ENCODE measurements at regions not wholly inside any gene's neighbourhood (a gene's known extent, or its start where the extent isn't known, plus 50 kb on each side); places are given as distances from the start of the nearest gene placed in this dataset.

DNA sequence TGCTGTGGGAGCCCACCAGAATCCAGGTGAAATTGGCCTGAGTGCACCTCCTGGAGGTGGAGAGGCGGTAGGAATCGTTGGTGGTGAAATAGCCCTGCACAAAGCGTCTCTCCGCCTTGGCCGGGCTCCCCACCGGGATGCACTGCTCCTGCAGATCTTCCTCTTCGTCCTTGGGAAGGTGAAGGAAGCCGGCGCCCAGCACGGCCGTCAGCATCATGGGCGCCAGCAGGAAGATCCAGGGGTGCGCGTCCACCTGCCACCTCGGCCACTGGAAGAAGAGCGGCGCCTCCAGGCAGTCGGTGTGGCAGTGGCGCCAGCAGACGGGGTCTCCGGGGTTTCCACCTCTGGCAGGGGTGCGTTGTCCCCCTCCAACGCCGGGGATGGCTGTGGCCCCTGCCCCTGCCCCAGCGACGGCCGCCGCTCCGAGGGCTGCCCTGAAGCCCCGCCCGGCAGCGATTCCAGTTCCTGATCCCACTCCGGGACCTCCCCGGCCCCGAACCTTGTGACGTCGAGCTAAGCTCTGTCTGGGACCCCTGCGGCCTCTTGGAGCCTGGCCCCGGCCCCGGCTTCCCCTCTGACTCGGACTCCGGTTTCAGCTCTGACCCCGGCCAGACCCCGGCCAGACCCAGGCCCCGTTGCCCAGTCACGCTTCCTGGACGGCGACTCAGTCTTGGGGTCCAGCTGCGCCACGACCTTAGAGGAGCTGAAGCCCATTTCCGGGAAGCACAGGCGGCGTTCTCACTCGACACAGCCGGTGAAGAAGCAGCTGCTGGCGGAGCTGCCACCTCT is 91.9 kb downstream of the CD164 start:
- H3K4me3 ChIP-seq = no peak overlapping the region
- H3K9me3 ChIP-seq = no peaks in the 10 kb centered on the region
- peaks cover 0 to 2% (median 0%) of the 10 kb centered on the region in 4 donors for H3K4me1 ChIP-seq
- DNase-seq = no peak
- intact Hi-C loops (cut with DNase I; ENCODE audit: low total_unique reads) = no loop called here
- no peaks in the 10 kb centered on the region for H3K36me3 ChIP-seq
- WGBS, 5 donors = 67 to 84% (median 81%) methylated on average over 42 to 56 of the region's 56 CpGs
- TF ChIP-seq POLR2A (IDR thresholded peaks at IDR 0.05) (no peak), POLR2AphosphoS5 (IDR thresholded peaks at IDR 0.05) (no peak), EP300 (IDR thresholded peaks at IDR 0.05) (no peak)
- TF ChIP-seq, protein P1, sequence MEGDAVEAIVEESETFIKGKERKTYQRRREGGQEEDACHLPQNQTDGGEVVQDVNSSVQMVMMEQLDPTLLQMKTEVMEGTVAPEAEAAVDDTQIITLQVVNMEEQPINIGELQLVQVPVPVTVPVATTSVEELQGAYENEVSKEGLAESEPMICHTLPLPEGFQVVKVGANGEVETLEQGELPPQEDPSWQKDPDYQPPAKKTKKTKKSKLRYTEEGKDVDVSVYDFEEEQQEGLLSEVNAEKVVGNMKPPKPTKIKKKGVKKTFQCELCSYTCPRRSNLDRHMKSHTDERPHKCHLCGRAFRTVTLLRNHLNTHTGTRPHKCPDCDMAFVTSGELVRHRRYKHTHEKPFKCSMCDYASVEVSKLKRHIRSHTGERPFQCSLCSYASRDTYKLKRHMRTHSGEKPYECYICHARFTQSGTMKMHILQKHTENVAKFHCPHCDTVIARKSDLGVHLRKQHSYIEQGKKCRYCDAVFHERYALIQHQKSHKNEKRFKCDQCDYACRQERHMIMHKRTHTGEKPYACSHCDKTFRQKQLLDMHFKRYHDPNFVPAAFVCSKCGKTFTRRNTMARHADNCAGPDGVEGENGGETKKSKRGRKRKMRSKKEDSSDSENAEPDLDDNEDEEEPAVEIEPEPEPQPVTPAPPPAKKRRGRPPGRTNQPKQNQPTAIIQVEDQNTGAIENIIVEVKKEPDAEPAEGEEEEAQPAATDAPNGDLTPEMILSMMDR (IDR thresholded peaks at IDR 0.05) = no peak
- H3K27ac ChIP-seq = no peak overlapping the region
- H3K27me3 ChIP-seq = peaks cover 0 to 12% (median 0%) of the 10 kb centered on the region in 3 donors

DNA sequence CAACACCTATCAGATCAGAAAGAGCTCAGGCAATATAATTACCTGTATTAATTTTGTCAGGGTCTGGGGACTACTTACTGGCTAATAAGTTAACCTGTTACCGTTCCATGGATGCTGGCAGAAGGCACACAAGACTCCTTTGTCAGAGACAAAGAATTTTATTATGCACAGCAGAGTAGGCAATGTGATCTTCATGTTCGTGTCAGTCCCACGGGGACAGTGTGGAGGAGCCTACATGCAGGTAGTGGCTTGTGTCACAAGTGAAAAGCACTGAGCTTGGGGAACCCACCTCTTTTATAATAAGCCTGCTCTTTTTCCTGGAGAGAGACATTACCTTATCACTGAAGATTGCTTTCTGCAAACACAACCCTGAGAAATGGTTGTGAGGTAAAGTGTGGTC is 96.9 kb downstream of the CD164 start:
- H3K9me3 ChIP-seq = no peaks in the 10 kb centered on the region
- intact Hi-C loops (cut with DNase I; ENCODE audit: low total_unique reads) = no loop called here
- no peaks in the 10 kb centered on the region for H3K36me3 ChIP-seq
- no peak overlapping the region for H3K4me3 ChIP-seq
- H3K4me1 ChIP-seq = no peaks in the 10 kb centered on the region
- WGBS, 5 donors = 78 to 83% (median 80%) methylated on average over 3 of the region's 3 CpGs
- no peak for DNase-seq
- peaks cover 0 to 8% (median 0%) of the 10 kb centered on the region in 3 donors for H3K27me3 ChIP-seq
- TF ChIP-seq POLR2AphosphoS5 (IDR thresholded peaks at IDR 0.05) = no peak
- TF ChIP-seq, protein P1 (IDR thresholded peaks at IDR 0.05) = no peak
- no peak for TF ChIP-seq EP300 (IDR thresholded peaks at IDR 0.05)
- TF ChIP-seq POLR2A (IDR thresholded peaks at IDR 0.05) = no peak
- no peak overlapping the region for H3K27ac ChIP-seq

DNA sequence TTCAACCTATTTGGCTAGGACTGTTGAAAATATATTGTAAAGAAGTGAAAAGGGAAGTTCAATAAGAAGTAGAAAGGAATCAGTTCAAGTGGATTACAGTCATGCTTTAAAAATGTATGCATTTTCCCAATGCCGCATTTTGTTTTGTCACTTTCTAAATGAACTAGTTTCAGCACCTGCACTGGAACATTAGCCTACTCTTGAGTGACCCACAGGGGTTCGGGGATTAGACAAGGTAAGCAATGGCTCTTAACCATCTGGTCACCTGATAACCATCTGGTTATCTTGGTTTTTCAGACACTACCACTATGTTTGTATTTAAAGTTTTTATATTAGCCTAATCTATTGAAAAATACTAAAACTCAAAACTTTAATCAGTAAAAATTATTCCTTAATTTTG is 97.6 kb downstream of the CD164 start:
- intact Hi-C loops (cut with DNase I; ENCODE audit: low total_unique reads) = no loop called here
- Histone ChIP-seq H3K4me3 (no peak overlapping the region), H3K9me3 (no peaks in the 10 kb centered on the region), H3K36me3 (no peaks in the 10 kb centered on the region), H3K27ac (no peak overlapping the region), H3K27me3 (peaks cover 0 to 1% (median 0%) of the 10 kb centered on the region in 3 donors), H3K4me1 (no peaks in the 10 kb centered on the region)
- DNase-seq = no peak
- WGBS, 5 donors = 67 to 85% (median 80%) methylated on average over 2 of the region's 2 CpGs
- TF ChIP-seq, protein P1 (IDR thresholded peaks at IDR 0.05) = no peak
- no peak for TF ChIP-seq EP300 (IDR thresholded peaks at IDR 0.05)
- TF ChIP-seq POLR2A (IDR thresholded peaks at IDR 0.05) = no peak
- no peak for TF ChIP-seq POLR2AphosphoS5 (IDR thresholded peaks at IDR 0.05)

DNA sequence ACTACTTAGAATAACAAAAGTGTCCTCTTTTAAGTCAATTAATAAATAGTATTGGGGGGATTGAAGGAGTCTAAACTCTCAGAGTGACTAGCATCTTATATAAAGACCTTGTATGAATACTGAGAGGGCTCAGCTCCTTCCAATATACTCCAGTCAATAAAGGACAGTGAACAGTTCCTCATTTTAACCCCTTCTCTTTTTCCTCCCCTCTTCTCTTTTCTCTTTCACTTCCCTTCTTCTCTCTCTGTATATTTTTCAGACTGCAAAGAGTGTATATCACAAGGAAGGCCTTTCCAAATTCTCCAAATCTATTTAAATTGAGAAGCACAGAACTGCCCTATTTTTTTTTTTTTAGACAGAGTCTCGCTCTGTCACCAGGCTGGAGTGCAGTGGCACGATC is 99.5 kb downstream of the CD164 start:
- H3K36me3 ChIP-seq = no peaks in the 10 kb centered on the region
- DNase-seq = no peak
- H3K27me3 ChIP-seq = no peaks in the 10 kb centered on the region
- intact Hi-C loops (cut with DNase I; ENCODE audit: low total_unique reads) = no loop called here
- 90 to 96% (median 92%) methylated on average over 2 of the region's 2 CpGs for WGBS, 5 donors
- no peak overlapping the region for H3K27ac ChIP-seq
- no peak for TF ChIP-seq EP300 (IDR thresholded peaks at IDR 0.05)
- no peak for TF ChIP-seq POLR2AphosphoS5 (IDR thresholded peaks at IDR 0.05)
- TF ChIP-seq, protein P1 (IDR thresholded peaks at IDR 0.05) = no peak
- no peak for TF ChIP-seq POLR2A (IDR thresholded peaks at IDR 0.05)
- no peaks in the 10 kb centered on the region for H3K4me1 ChIP-seq
- H3K4me3 ChIP-seq = no peak overlapping the region
- H3K9me3 ChIP-seq = no peaks in the 10 kb centered on the region
